IMR-90 (cell line): ENCODE measurements at regions not wholly inside any gene's neighbourhood (a gene's known extent, or its start where the extent isn't known, plus 50 kb on each side); places are given as distances from the start of the nearest gene placed in this dataset.

Experiments used
- ATAC-seq: fragments of 200-7000 bp; cut with Tn5 transposase; 2 replicates; pipeline ENCODE4 v1.9.1; 2020; ENCODE audit warnings: low read depth, mild to moderate bottlenecking, moderate library complexity
- BruUV-seq: library from RNA; stranded (reverse); fragments of 400-500 nt; replicated peaks from 2 replicates; lab custom pipeline; 2021; lab: Mats Ljungman, UMichigan
- CTCF ChIA-PET: fragments of 300-600 bp; formaldehyde crosslinking; extraction: SDS; loops from one replicate; lab custom pipeline; 2021; ENCODE audit warnings: antibody characterized with exemption; lab: Yijun Ruan, JAX
- POLR2A ChIA-PET: fragments of 300-600 bp; sonication (Branson Sonifier 250); formaldehyde crosslinking; loops from one replicate; lab custom pipeline; 2022; ENCODE audit warnings: antibody characterized with exemption; ENCODE audit not compliant: unreplicated experiment; lab: Charles Lee
- DNase-seq: peaks from one replicate; pipeline ENCODE4 v3.0.0; 2013
- H2AFZ ChIP-seq: replicated peaks from 2 replicates; pipeline ENCODE3; 2013; ENCODE audit warnings: low read length, mild to moderate bottlenecking; ENCODE audit not compliant: poor library complexity
- H2AK5ac ChIP-seq: 2 replicates; pipeline ENCODE4 v1.6.1; 2013; ENCODE audit warnings: low read depth, low read length, inconsistent platforms
- H2AK9ac ChIP-seq: replicated peaks from 2 replicates; pipeline ENCODE3; 2013; ENCODE audit warnings: mild to moderate bottlenecking, low read depth, low read length, moderate library complexity; ENCODE audit not compliant: poor library complexity
- H2BK120ac ChIP-seq: 2 replicates; pipeline ENCODE4 v1.6.1; 2013; ENCODE audit warnings: low read depth, low read length, inconsistent platforms
- H2BK15ac ChIP-seq: 3 replicates; pipeline ENCODE4 v1.6.1; 2013; ENCODE audit warnings: low read depth, low read length, inconsistent platforms
- H2BK20ac ChIP-seq: 2 replicates; pipeline ENCODE4 v1.6.1; 2013; ENCODE audit warnings: low read depth, mild to moderate bottlenecking, inconsistent platforms, low read length, moderate library complexity
- H2BK5ac ChIP-seq: 2 replicates; pipeline ENCODE4 v1.6.1; 2013; ENCODE audit warnings: mild to moderate bottlenecking, low read depth, low read length, inconsistent platforms; ENCODE audit not compliant: poor library complexity, severe bottlenecking
- H3K14ac ChIP-seq: replicated peaks from 2 replicates; pipeline ENCODE4 v1.6.1; 2013; ENCODE audit warnings: low read depth, low read length, inconsistent platforms
- H3K18ac ChIP-seq: 2 replicates; pipeline ENCODE4 v1.6.1; 2013; ENCODE audit warnings: low read depth, low read length, control low read depth
- H3K23ac ChIP-seq: 2 replicates; pipeline ENCODE4 v1.6.1; 2013; ENCODE audit warnings: low read depth, low read length, inconsistent platforms
- H3K27ac ChIP-seq: 2 replicates; pipeline ENCODE4 v1.5.1; 2013; ENCODE audit warnings: mild to moderate bottlenecking, control low read depth, low read length; ENCODE audit not compliant: insufficient read depth
- H3K27me3 ChIP-seq: 2 replicates; pipeline ENCODE4 v1.6.1; 2013; ENCODE audit warnings: low read length; ENCODE audit not compliant: control insufficient read depth, insufficient read depth
- H3K36me3 ChIP-seq: 2 replicates; pipeline ENCODE4 v1.6.1; 2013; ENCODE audit warnings: low read length, mixed read lengths; ENCODE audit not compliant: control insufficient read depth, insufficient read depth
- H3K4ac ChIP-seq: 2 replicates; pipeline ENCODE4 v1.6.1; 2013; ENCODE audit warnings: low read depth, low read length, inconsistent platforms
- H3K4me1 ChIP-seq: 2 replicates; pipeline ENCODE4 v1.6.1; 2013; ENCODE audit warnings: low read length, mixed read lengths; ENCODE audit not compliant: control insufficient read depth, insufficient read depth
- H3K4me2 ChIP-seq: 2 replicates; pipeline ENCODE4 v1.6.1; 2013; ENCODE audit warnings: low read depth, mild to moderate bottlenecking, control low read depth, low read length, moderate library complexity
- H3K4me3 ChIP-seq: 2 replicates; pipeline ENCODE4 v1.5.1; 2013; ENCODE audit warnings: low read depth, mild to moderate bottlenecking, control low read depth, low read length, moderate library complexity; ENCODE audit not compliant: insufficient read depth
- H3K56ac ChIP-seq: 2 replicates; pipeline ENCODE4 v1.6.1; 2013; ENCODE audit warnings: low read length, inconsistent platforms; ENCODE audit not compliant: insufficient read depth; ENCODE audit errors: extremely low read depth
- H3K79me1 ChIP-seq, 2 experiments: 2 replicates each; pipeline ENCODE4 v1.6.1; 2013; ENCODE audit warnings: low read length in 2 of 2, inconsistent platforms in 1 of 2, low read depth in 1 of 2
- H3K9ac ChIP-seq: 2 replicates; pipeline ENCODE4 v1.6.1; 2013; ENCODE audit warnings: low read depth, low read length, control low read depth
- H3K9me1 ChIP-seq: 2 replicates; pipeline ENCODE4 v1.6.1; 2013; ENCODE audit warnings: low read length, inconsistent platforms; ENCODE audit not compliant: insufficient read depth
- H3K9me3 ChIP-seq: 2 replicates; pipeline ENCODE4 v1.6.1; 2013; ENCODE audit warnings: low read length; ENCODE audit not compliant: control insufficient read depth, insufficient read depth
- H4K20me1 ChIP-seq: 2 replicates; pipeline ENCODE4 v1.6.1; 2013; ENCODE audit warnings: low read length, inconsistent platforms; ENCODE audit not compliant: insufficient read depth
- H4K5ac ChIP-seq: 2 replicates; pipeline ENCODE4 v1.6.1; 2013; ENCODE audit warnings: mild to moderate bottlenecking, low read depth, low read length, control low read depth
- H4K8ac ChIP-seq, 2 experiments: 2 replicates each; pipeline ENCODE4 v1.6.1; 2013; ENCODE audit warnings: low read depth in 2 of 2, low read length in 2 of 2, control low read depth in 1 of 2, inconsistent platforms in 1 of 2
- H4K91ac ChIP-seq: 2 replicates; pipeline ENCODE4 v1.6.1; 2013; ENCODE audit warnings: low read depth, low read length, inconsistent platforms; ENCODE audit not compliant: insufficient read depth
- CEBPB ChIP-seq: IDR thresholded peaks from 2 replicates; pipeline ENCODE4 v1.6.1; 2012; ENCODE audit warnings: low read depth, low read length, improper control_type of control experiment
- FOS ChIP-seq: fragments of 150-350 bp; IDR thresholded peaks from 2 replicates; pipeline ENCODE4 v1.6.1; 2016; ENCODE audit warnings: low read depth, low read length
- NFE2L2 ChIP-seq: fragments of 150-350 bp; IDR thresholded peaks from 2 replicates; pipeline ENCODE4 v1.6.1; 2016; ENCODE audit warnings: low read depth, mild to moderate bottlenecking, low read length
- POLR2A ChIP-seq: IDR thresholded peaks from 2 replicates; pipeline ENCODE4 v1.6.1; 2012; ENCODE audit warnings: mild to moderate bottlenecking, low read depth, low read length
- RFX5 ChIP-seq: IDR thresholded peaks from 2 replicates; pipeline ENCODE4 v1.8.0; 2012; ENCODE audit warnings: low read depth, mild to moderate bottlenecking, low read length, moderate library complexity
- WGBS, 2 experiments: methylation state at CpG; one replicate each; pipeline versions ENCODE4 v1.1.5 to v1.1.7; 2013; ENCODE audit warnings: missing lambda C conversion rate in 2 of 2; ENCODE audit not compliant: insufficient read length in 1 of 2; ENCODE audit errors: extremely low coverage in 2 of 2; 5-methylcytosine and 5-hydroxymethylcytosine counted together
- dilution Hi-C: fragments of 300-500 bp; cut with HindIII; formaldehyde crosslinking; loops from one replicate; pipeline ENCODE4 v1.14.3; 2018; ENCODE audit warnings: low sequenced_read_pairs; ENCODE audit not compliant: unreplicated experiment
- in situ Hi-C: fragments of 300-500 bp; cut with MboI; formaldehyde crosslinking; loops from 3 replicates; pipeline ENCODE4 v1.14.3; 2019; ENCODE audit warnings: low sequenced_read_pairs, inconsistent platforms, mixed read lengths
- intact Hi-C: fragments of 100-400 bp; cut with micrococcal nuclease; formaldehyde crosslinking; loops from 2 replicates; pipeline ENCODE4 v1.10.0; 2022
- TF ChIP-seq, protein P1 (sequence below): fragments of 150-350 bp; IDR thresholded peaks from 2 replicates; pipeline ENCODE4 v1.6.1; 2017; ENCODE audit warnings: mild to moderate bottlenecking, antibody characterized with exemption, low read length, low read depth

DNA sequence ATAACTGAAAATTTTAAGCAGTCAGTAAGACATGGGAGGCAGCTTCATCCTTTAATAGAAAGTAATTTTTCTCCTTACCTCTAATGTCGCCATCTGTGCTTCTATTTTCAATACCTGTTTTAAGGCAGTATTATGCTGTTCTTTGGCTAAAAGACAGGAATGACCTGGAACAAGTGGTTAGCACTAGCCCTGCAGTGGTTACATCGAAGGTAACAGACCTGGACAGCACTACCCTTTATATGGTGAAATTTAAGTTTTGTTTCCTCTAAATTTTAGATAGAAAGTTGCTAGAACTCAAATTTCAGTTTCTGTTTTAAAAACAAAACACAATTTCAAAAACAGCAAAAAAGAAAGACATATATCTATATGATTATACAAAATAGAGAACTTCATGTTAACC, 534.1 kb upstream of the CDH6 start:
- ChIA-PET POLR2A (no interaction called here), CTCF (no interaction called here)
- Histone ChIP-seq H2BK5ac (no peak overlapping the region), H3K9ac (no peak overlapping the region), H2BK20ac (no peak overlapping the region), H3K27ac (no peak overlapping the region), H3K4me2 (no peak overlapping the region), H2BK120ac (no peak overlapping the region), H3K4ac (no peak overlapping the region), H3K4me1 (no peaks in the 10 kb centered on the region), H4K8ac (no peak overlapping the region), H3K23ac (no peak overlapping the region), H3K9me1 (no peaks in the 10 kb centered on the region), H2AK5ac (no peak overlapping the region), H3K27me3 (no peaks in the 10 kb centered on the region), H3K9me3 (no peaks in the 10 kb centered on the region), H4K91ac (no peak overlapping the region), H3K79me1 (no peaks in the 10 kb centered on the region), H3K36me3 (no peaks in the 10 kb centered on the region), H3K56ac (no peak overlapping the region), H4K5ac (no peak overlapping the region), H2AFZ (no peak overlapping the region), H2BK15ac (no peak overlapping the region), H4K20me1 (no peaks in the 10 kb centered on the region), H3K14ac (no peak overlapping the region), H3K18ac (no peak overlapping the region), H2AK9ac (no peak overlapping the region), H3K4me3 (no peak overlapping the region)
- no peak for DNase-seq
- BruUV-seq = no TSS peak
- dilution Hi-C loops = no loop called here
- ATAC-seq = no peak
- TF ChIP-seq CEBPB (no peak), POLR2A (no peak), FOS (no peak), NFE2L2 (no peak), RFX5 (no peak)
- TF ChIP-seq, protein P1, sequence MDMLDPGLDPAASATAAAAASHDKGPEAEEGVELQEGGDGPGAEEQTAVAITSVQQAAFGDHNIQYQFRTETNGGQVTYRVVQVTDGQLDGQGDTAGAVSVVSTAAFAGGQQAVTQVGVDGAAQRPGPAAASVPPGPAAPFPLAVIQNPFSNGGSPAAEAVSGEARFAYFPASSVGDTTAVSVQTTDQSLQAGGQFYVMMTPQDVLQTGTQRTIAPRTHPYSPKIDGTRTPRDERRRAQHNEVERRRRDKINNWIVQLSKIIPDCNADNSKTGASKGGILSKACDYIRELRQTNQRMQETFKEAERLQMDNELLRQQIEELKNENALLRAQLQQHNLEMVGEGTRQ = no peak
- in situ Hi-C loops = no loop called here
- WGBS, 2 experiments = no CpG with 5 or more reads among the region's 2 CpGs
- intact Hi-C loops = no loop called here
